ENCODE measurements at regions not wholly inside any gene's neighbourhood (a gene's known extent, or its start where the extent isn't known, plus 50 kb on each side); places are given as distances from the start of the nearest gene placed in this dataset.

- no peak for TF ChIP-seq EZH2 (IDR thresholded peaks at IDR 0.05)
- TF ChIP-seq POLR2AphosphoS5 (IDR thresholded peaks at IDR 0.05; ENCODE audit: borderline replicate concordance, low read depth, low read length), result no peak
- no peak for TF ChIP-seq FOXP2 (optimal IDR thresholded peaks at IDR 0.05; ENCODE audit: control extremely low read depth, extremely low read length, insufficient read depth)
Observed at GRCh38 chr16:66199189-66199588, 167.3 kb upstream of the CDH5 start.
